ENCODE measurements at regions not wholly inside any gene's neighbourhood (a gene's known extent, or its start where the extent isn't known, plus 50 kb on each side); places are given as distances from the start of the nearest gene placed in this dataset.
"Not testable (repeated sequence)": the region's sequence is repeated elsewhere in the genome, so short reads cannot be mapped to it uniquely, and the experiment has no call there.

GRCh38 chr7:138378741-138379559 is 81.1 kb upstream of the TRIM24 start:
- no peak for DNase-seq

GRCh38 chr7:138382862-138383565 is 77.0 kb upstream of the TRIM24 start:
- DNase-seq: no peak

- no peak for DNase-seq
Observed at GRCh38 chr7:138386821-138387220, 73.2 kb upstream of the TRIM24 start.

GRCh38 chr7:138387755-138388475 is 72.1 kb upstream of the TRIM24 start:
- DNase-seq: no peak

GRCh38 chr7:138388673-138389491 is 71.2 kb upstream of the TRIM24 start:
- no peak for DNase-seq

- no peak for DNase-seq
Observed at GRCh38 chr7:138395763-138396162, 64.3 kb upstream of the TRIM24 start.

- no peak for DNase-seq
Observed at GRCh38 chr7:138396251-138397070, 63.6 kb upstream of the TRIM24 start.

- not testable (repeated sequence) for DNase-seq
Observed at GRCh38 chr7:138397071-138397433, 63.0 kb upstream of the TRIM24 start.

GRCh38 chr7:138398857-138399256 is 61.2 kb upstream of the TRIM24 start:
- no peak for DNase-seq

- no peak for DNase-seq
Observed at GRCh38 chr7:138400400-138400886, 59.6 kb upstream of the TRIM24 start.

- DNase-seq: no peak
Observed at GRCh38 chr7:138402749-138403148, 57.3 kb upstream of the TRIM24 start.

- DNase-seq: no peak
Observed at GRCh38 chr7:138405496-138405895, 54.6 kb upstream of the TRIM24 start.

GRCh38 chr7:138407792-138408191 is 52.3 kb upstream of the TRIM24 start:
- DNase-seq: no peak

Measured in activated CD4-positive, alpha-beta T cell treated with anti-CD3 and anti-CD28 coated beads, Interleukin-2, Interleukin-6, amounts not matched to agents 100 ng/mL and 50 ng/mL, durations not matched to agents 16 hours and 8 hours (primary cell).